AG09319 (cell line): ENCODE measurements at regions not wholly inside any gene's neighbourhood (a gene's known extent, or its start where the extent isn't known, plus 50 kb on each side); places are given as distances from the start of the nearest gene placed in this dataset.
"Not testable (repeated sequence)": the region's sequence is repeated elsewhere in the genome, so short reads cannot be mapped to it uniquely, and the experiment has no call there.

ENCODE experiments used
- DNase-seq: peaks from one replicate; pipeline ENCODE4 v3.0.0-alpha.2; 2010; ENCODE audit warnings: low read depth; ENCODE audit errors: extremely low read depth
- CTCF ChIP-seq: IDR thresholded peaks from 2 replicates; pipeline ENCODE4 v1.5.1; 2011; ENCODE audit warnings: low read depth, mild to moderate bottlenecking, inconsistent platforms, low read length, moderate library complexity

GRCh38 chr7:54932818-54933543 lies 85.8 kb upstream of the EGFR start:
- TF ChIP-seq CTCF: no peak
- DNase-seq: peak; percentile 29

GRCh38 chr7:54933643-54934042 lies 85.2 kb upstream of the EGFR start:
- no peak for DNase-seq
- TF ChIP-seq CTCF: no peak

GRCh38 chr7:54940748-54941147 lies 78.1 kb upstream of the EGFR start:
- DNase-seq: no peak
- no peak for TF ChIP-seq CTCF

- DNase-seq: no peak
Observed at GRCh38 chr7:54944179-54944578, 74.6 kb upstream of the EGFR start.

GRCh38 chr7:54946271-54946670 lies 72.5 kb upstream of the EGFR start:
- DNase-seq: no peak
- no peak for TF ChIP-seq CTCF

More at GRCh38 chr7:54944179-54944578, 74.6 kb upstream of the EGFR start:
- TF ChIP-seq CTCF: no peak

GRCh38 chr7:54946764-54947163 lies 72.1 kb upstream of the EGFR start:
- no peak for DNase-seq
- no peak for TF ChIP-seq CTCF

- TF ChIP-seq CTCF: no peak
- DNase-seq: no peak
Observed at GRCh38 chr7:54947266-54947665, 71.6 kb upstream of the EGFR start.

GRCh38 chr7:54949514-54949913 lies 69.3 kb upstream of the EGFR start:
- not testable (repeated sequence) for DNase-seq
